MM.1S (cell line): ENCODE measurements at regions not wholly inside any gene's neighbourhood (a gene's known extent, or its start where the extent isn't known, plus 50 kb on each side); places are given as distances from the start of the nearest gene placed in this dataset.

Experiments used
- CTCF ChIP-seq: fragments of 300-600 bp; sonication (generic); IDR thresholded peaks from 2 replicates; pipeline ENCODE4 v1.5.1; 2016; ENCODE audit warnings: antibody characterized with exemption, low read length, mixed read lengths
- EZH2phosphoT487 ChIP-seq: fragments of 300-600 bp; sonication (generic); IDR thresholded peaks from 2 replicates; pipeline ENCODE4 v1.6.1; 2018; ENCODE audit warnings: antibody characterized with exemption, low read length

GRCh38 chr6:26223650-26224546, 136.7 kb downstream of the HFE start:
- TF ChIP-seq CTCF (no peak), EZH2phosphoT487 (no peak)
